Kidney tubule cell (primary cell): ENCODE measurements at regions not wholly inside any gene's neighbourhood (a gene's known extent, or its start where the extent isn't known, plus 50 kb on each side); places are given as distances from the start of the nearest gene placed in this dataset.
"Not testable (repeated sequence)": the region's sequence is repeated elsewhere in the genome, so short reads cannot be mapped to it uniquely, and the experiment has no call there.

Experiments
- DNase-seq: peaks from one replicate; pipeline ENCODE4 v3.0.0-alpha.2; 2018; ENCODE audit warnings: low spot score

DNA sequence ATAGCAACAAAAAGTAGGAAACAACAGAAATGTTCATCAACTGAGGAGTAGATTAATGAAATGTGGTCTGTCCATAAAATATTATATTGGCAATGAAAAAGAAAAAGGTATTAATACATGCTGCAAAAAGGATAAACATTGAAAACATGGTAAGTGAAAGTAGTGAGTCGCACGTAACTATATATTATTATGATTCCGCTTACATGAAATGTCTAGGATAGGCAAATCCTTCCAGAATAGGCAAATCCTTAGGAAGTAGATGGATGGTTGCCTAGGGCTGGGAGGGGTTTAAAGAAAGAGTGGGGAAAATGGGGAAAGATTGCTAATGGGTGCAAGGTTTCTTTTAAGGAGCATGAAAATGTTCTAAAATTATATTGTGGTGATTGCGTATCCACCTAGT lies 198.1 kb upstream of the WSB1 start:
- DNase-seq = not testable (repeated sequence)

DNA sequence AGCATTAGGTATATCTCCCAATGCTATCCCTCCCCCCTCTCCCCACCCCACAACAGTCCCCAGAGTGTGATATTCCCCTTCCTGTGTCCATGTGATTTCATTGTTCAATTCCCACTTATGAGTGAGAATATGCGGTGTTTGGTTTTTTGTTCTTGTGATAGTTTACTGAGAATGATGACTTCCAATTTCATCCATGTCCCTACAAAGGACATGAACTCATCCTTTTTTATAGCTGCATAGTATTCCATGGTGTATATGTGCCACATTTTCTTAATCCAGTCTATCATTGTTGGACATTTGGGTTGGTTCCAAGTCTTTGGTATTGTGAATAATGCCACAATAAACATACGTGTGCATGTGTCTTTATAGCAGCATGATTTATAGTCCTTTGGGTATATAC lies 194.6 kb upstream of the WSB1 start:
- DNase-seq = not testable (repeated sequence)

DNA sequence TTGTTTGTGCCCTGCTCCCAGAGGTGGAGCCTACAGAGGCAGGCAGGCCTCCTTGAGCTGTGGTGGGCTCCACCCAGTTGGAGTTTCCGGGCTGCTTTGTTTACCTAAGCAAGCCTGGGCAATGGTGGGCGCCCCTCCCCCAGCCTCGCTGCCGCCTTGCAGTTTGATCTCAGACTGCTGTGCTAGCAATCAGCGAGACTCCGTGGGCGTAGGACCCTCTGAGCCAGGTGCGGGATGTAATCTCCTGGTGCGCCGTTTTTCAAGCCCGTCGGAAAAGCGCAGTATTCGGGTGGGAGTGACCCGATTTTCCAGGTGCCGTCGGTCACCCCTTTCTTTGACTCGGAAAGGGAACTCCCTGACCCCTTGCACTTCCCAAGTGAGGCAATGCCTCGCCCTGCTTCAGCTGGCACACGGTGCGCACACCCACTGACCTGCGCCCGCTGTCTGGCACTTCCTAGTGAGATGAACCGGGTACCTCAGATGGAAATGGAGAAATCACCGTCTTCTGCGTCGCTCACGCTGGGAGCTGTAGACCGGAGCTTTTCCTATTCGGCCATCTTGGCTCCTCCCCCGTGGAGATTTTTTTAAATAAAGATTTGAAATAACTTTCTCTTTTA lies 189.2 kb upstream of the WSB1 start:
- not testable (repeated sequence) for DNase-seq

DNA sequence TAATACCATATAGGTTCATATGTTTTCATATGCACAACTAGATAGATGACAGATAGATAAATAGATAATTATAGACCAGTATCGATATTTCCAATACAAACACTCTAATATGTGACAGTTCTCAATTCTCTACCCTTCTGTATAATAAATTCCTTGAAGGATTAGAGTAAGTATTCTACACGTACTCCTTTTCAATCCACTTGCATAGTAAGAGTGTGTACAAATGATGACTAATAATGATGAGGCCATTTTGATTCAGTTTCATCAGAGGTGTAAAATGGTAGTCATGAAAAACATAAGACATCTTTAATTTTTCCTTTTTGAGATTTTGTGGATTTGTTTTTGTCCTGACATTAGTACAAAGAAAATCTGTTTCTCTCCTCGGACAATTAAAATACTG lies 188.3 kb upstream of the WSB1 start:
- no peak for DNase-seq

DNA sequence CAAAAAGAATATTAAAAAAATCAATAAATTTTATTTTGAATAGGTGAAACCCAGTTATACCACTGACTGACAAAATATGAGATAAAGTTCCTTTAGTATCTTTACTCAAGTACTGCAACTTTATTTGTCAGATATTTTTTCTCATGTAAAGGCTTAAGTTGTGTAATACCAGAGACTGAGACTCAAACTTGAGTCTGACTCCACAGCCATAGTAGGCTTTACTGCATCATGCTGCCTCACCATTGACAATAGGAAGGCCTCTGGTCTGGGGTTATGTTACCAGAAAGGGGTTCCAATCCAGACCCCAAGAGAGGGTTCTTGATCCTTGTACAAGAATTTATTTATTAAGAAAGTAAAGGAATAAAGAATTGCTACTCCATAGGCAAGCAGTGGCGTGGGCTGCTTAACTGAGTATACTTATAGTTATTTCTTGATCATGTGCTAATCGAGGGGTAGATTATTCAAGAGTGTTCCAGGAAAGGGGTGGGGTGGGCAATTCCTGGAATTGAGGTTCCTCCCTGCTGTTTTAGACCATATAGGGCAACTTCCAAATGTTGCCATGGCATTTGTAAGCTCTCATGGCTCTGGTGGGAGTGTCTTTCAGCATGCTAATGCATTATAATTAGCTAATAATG lies 187.4 kb upstream of the WSB1 start:
- DNase-seq = no peak

DNA sequence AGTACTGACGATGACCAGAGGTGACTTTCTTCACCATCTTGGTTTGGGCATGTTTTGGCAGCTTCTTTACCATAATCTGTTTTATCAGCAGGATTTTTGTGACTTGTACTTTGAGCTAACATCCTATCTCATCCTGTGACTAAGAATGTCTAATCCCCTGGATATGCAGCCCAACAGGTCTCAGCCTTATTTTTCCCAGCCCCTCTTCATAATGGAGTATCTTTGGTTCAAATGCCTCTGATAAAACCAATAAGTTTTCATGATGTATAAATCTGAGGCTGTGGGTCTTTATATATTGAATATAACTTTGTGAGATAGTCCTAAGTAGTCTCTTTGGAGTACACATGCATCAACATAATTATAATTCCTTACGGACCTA lies 186.9 kb upstream of the WSB1 start:
- DNase-seq = no peak

DNA sequence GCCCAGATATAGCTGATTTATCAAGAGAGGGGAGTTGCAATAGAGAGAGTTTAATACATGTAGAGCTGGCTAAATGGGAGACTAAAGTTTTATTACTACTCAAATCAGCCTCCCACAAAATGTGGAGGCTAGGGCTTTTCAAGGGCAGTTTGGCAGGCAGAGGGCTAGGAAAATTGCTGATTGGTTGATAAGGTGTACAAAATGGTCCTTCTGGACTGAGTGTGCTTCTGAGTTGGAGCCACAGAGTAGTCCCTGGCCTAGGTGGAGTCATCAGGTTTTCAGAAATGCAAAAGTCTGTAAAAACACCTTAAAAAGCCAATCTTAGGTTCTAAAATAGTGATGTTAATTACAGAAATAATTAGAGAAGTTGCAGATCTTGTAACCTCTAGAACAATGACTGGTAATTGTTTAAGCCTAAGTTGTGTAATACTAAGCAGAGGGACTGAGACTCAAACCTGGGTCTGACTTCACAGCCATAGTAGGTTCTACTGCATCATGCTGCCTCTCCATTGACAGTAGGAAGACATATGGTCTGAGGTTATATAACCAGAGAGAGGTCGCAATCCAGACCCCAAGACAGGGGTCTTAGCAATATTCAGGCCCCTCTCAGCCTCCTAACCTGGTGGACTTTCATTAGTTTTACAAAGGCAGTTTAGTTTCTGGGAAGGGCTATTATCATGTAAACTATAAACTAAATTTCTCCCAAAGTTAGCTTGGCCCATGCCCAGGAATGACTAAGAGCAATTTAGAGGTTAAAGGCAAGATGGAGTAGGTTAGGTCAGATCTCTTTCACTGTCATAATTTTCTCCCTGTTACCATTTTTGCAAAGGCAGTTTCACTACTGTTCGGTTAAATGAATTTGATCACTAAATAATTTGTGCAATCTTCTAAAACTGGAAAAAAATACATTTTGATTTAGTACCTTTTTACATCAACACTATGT lies 186.3 kb upstream of the WSB1 start:
- DNase-seq = not testable (repeated sequence)

DNA sequence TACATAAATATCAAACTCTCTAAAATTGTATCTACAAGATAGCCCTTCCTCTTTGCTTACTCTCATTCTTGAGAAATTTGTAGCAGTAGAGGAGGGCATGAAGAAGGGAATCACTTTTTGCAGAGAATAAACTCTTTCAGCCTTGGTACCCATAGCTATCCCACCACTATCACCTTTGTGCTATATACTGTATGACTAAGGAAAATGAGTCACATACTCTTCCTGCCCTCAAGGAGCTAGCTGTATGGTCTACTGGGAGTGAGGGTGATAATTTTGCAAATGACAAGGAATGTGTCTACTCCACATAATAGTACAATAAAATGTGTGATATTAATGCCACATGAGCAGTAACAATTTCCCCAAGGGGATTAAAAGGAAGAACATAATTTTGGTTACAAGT lies 184.6 kb upstream of the WSB1 start:
- DNase-seq = peak; percentile 26

DNA sequence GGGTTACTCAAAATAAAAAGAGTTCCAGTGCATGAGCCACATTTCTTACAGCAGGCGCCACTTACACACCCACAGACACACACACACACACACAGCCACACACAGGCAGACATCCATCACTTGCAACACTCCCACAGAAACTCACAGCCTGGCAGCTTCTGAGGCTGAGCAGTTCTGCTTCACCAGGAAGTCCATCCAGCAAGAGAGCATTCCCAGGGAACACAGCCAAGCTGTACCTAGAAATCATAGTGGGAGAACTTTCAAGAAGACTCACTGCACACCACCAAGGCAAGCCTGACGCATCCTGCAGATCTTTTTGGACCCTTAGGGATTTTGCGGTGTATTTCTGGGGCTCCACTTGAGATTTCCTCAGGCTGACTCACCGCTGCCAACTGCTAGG lies 140.9 kb upstream of the WSB1 start:
- no peak for DNase-seq

DNA sequence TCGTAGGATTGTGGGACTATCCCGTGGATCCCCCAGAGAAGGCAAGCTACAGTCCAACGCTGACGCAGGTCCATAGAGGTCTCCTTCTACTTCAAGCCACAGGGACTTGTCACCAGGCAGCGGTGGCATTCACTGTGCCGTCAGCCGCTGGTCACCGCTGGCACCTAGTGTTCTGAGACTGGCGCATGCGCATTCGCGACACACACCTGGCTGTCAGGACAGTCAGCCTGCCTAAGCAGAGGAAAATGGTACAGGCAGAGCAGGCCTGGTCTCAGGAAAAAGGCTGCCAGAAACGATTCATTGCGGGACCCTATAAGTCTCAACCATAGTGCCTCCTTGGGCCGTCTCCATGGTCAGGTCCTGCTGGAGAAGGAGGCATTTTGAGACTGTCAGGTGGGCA lies 138.0 kb upstream of the WSB1 start:
- no peak for DNase-seq

DNA sequence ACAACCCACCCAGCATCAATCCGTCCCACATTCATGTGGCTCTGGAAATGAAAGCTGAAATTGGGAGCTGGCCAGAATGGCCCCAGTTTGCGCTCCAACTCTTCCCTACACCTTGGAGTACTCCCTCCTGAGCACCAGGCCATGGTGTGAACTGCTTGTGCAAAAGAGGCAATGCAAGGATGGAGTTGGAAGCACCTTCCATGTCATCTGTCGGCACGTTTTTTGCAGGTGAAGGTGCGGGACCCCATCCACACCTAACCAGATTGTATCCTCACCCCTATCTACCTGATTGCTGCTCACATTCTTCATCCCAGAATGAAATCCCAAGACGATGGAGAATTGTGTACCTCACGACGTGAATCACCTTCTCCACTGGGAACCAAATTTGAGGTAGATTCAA lies 136.6 kb upstream of the WSB1 start:
- DNase-seq = no peak

DNA sequence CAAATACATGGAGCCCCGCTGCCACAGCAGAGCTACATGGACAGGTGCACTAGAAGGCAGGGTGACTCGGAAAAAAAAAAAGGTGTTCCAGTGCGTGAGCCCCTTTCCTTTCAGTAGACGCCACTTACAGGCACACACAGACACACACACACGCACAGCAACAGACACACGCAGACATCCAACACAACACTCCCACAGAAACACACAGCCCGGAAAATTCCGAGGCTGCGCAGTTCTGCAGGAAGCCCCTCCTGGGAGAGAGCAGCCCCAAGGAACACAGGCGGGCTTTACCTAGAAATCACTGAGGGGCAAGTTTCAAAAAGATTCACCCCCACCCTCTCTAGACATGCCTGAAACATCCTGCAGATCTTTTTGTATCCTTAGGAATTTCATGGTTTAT lies 136.0 kb upstream of the WSB1 start:
- no peak for DNase-seq

DNA sequence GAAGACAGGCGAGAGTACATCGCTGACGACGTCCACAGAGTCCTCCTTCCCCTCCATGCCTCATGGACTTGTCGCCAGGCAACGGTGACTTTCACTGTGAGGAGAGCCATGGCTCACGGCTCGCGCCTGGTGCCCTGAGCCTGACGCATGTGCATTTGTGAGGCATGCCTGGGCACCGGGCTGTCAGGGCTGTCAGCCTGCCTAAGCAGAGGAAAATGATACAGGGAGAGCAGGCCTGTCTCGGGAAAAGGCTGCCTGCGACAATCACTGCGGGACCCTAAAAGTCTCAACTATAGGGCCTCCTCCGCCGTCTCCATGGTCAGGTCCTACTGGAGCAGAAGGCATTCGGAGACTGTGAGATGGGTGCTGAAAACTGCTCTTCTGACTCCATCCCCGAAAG lies 135.5 kb upstream of the WSB1 start:
- DNase-seq = no peak

DNA sequence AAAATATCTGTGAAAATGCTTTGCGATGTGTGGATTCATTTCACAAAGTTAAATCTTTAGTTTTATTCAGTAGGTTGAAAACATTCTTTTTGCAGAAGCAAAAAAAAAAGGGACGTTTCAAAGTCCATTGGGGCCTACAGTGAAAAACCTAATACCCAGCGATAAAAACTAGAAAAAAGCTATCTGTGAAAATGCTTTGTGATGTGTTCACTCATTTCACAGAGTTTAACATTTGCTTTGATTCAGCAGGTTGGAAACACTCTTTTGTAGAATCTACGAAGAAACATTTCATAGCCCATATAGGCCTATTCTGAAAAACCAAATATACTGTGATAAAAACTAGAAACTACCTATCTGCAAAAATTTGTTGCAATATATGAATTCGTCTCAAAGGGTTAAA lies 113.6 kb upstream of the WSB1 start:
- no peak for DNase-seq

DNA sequence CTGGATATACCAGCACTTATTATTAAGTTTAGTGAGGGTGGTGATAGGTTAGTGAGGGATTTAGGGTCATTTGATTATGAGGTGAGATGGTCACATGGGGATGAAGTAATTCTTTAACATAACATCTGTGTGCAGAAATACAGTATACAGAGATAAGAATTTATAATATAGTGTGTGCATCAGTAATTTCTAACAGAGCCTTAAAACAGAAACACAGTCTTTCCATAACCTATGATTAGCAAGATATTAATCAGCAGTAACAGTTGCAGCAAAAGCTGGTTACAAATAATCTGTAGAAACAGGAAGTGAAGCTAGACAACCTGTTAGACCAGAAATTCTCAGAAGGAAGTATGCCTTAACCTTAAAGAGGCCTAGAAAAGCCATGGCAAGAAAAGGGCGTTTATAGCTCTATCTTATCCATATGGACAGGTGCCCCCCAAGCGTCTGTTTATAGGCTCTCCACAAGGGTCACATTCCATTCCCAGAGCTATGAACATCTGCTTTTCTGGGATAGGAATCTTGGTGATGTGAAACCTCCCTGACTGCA lies 112.5 kb upstream of the WSB1 start:
- DNase-seq = not testable (repeated sequence)

DNA sequence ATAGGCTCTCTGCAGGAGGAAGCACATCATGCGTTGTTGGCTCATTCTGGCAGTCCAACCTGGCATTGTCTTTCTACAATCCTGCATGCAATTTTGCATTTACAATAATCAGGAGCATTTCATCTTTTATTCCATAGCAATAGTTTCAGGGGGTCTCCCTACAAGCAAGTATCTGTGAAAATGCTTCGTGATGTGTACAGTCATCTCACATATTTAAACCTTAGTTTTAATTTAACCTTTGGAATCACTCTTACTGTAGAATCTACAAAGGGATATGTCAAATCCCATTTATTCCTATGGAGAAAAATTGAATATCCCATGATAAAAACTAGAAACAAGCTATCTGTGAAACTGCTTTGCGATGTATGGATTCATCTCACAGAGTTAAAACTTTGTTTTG lies 112.0 kb upstream of the WSB1 start:
- DNase-seq = no peak

DNA sequence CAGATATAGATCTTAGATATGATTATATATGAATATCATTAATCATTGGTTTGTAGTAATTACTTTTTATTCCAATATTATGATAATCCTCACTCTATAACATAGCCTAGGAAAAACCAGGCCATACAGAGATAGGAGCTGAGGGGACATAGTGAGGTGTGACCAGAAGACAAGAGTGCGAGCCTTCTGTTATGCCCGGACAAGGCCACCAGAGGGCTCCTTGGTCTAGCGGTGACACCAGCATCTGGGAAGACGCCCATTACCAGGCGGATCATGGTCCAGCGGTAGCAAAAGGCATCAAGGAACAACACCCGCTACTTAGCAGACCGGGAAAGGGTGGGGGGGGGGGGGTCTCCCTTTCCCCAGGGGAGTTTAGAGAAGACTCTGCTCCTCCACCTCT lies 96.4 kb upstream of the WSB1 start:
- peak; percentile 9 for DNase-seq

DNA sequence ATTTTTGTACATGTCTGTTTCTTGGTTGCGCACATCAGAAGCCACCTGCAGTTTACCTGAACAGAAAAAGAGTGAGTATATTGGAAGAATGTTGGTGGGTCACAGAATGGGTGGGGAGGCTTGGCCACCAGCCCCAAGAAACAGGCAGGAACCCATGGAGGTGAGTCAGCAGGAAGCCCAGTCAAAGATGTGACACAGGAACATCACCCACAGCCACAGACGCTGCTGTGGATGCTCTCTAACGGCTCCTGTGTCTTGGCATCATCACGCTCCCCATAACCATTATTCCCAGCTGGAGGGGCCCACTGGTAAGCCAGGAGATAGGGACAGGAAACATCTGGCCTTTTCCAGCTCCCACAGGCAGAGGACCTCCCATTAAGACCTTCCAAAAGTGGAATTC lies 94.0 kb upstream of the WSB1 start:
- peak; percentile 13 for DNase-seq

DNA sequence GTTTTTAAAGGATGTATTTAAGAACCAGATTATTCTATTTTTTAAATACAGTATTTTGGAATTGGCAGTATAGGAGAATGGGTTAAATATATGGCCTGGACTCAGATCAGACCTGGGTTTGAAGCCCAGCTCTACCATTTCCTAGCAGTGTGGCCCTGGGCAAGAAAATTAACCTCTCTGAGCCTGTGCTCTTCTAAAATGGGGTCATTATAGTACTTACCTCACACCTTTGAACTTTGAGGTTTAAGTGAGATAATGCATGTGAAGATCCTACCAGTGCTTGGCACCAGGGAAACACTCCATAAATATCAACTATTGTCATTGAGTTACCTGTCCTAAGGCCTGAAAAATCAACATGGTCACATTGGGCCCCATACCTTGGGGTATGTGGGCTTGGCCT lies 93.4 kb upstream of the WSB1 start:
- no peak for DNase-seq

DNA sequence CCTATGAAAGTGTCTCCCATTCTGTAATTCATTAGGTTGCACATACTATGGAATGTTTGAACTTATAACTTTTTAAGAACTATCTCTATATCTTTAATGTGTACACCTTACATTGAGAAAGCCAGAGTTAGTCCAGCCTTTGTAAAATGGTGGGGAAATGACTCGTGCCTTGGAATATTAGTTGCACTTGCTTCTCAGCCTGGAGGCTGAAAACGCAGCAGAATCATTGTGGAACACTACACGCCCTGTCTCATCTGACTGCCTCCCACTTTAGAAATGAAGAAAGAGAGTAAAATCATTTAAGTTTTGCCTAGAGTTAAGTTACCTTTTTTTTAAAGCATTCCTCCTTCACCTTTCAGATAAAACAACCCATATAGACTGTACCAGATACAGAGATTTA lies 90.7 kb upstream of the WSB1 start:
- DNase-seq = no peak

DNA sequence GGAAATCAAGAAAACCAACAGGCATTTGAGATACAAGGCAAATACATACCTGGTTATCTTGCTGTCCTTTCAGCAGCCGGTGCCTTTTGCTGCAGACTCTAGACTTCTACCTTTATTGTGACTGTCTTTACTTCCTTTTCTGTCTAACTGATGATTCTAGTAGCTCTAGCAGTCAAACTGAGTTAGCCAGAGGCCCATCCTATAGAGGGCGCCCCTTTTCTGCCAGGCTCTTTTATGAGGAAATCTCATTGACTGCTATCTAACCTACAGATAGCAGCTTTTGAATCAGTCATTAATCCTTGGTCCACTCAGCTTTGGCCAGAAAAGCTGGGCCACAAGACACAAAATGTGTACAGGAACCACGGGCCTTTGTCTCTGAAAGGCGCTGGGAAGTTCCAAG lies 87.5 kb upstream of the WSB1 start:
- DNase-seq = no peak

DNA sequence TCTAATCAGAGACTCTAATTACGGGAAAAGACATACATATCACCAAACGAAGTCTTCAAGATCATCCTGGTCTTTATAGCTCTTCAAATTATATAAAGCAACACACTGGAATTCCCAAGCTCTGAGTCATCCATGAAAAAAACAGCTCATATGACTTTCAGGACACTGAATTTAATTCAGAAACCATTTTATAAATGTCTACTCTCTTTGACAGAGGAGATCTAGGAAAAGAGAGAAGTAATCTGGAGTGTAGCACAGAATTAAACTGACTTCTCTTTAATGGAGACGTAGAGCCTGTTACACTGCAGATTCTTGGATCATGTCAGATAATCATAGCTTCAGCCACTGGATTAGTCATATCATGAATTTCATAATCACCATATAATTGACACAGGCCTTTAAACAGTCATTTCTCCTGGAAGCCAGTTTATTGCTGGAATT lies 86.8 kb upstream of the WSB1 start:
- DNase-seq = peak; percentile 62

DNA sequence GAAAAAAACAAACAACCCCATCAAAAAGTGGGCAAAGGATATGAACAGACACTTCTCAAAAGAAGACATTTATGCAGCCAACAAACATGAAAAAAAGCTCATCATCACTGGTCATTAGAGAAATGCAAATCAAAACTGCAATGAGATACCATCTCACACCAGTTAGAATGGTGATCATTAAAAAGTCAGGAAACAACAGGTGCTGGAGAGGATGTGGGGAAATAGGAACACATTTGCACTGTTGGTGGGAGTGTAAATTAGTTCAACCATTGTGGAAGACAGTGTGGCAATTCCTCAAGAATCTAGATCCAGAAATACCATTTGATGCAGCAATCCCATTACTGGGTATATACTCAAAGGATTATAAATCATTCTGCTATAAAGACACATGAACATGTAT lies 85.5 kb upstream of the WSB1 start:
- DNase-seq = not testable (repeated sequence)
